ENCODE measurements at regions not wholly inside any gene's neighbourhood (a gene's known extent, or its start where the extent isn't known, plus 50 kb on each side); places are given as distances from the start of the nearest gene placed in this dataset.

DNA sequence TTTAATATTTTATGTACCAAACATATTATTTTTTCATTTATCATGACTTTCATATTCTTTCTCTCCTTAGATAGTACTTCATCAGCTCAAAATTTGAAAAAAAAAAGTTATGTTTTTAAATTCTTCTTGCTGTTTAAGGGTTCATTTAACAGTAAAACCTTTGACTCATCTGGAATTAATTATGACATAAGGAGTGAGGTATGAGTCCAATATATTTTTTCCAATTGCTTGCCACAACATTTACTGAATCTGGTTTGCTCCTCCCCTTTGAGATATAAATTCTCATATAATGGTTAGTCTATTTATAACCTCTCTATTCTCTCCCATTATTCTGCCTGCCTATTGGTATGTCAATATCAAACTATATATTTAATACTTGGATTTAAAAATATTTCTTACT, 387.8 kb downstream of the TUSC7 start:
- peaks cover 2% of the 10 kb centered on the region for H3K9me3 Mint-ChIP-seq
- no peaks in the 10 kb centered on the region for H3K27me3 ChIP-seq (ENCODE audit: control insufficient read depth in 1 of 2, insufficient read depth in 2 of 2, low read length in 2 of 2)
- no peak overlapping the region for H3K27ac ChIP-seq (ENCODE audit: low read depth in 1 of 2, low read length in 2 of 2)
- POLR2A ChIA-PET, result no interaction called here
- intact Hi-C loops (cut with DNase I, micrococcal nuclease), result no loop called here
- no peak overlapping the region for H3K27ac Mint-ChIP-seq
- DNase-seq, result no peak
- no peaks in the 10 kb centered on the region for H3K36me3 ChIP-seq (ENCODE audit: insufficient read depth, low read length)
- H3K4me1 ChIP-seq (ENCODE audit: insufficient read depth, low read length), result no peaks in the 10 kb centered on the region
- H3K4me3 Mint-ChIP-seq, result no peak overlapping the region
- no peak for ATAC-seq (ENCODE audit: poor library complexity)
- H3K27me3 Mint-ChIP-seq, result no peaks in the 10 kb centered on the region
- no peak overlapping the region for H3K4me3 ChIP-seq (ENCODE audit: low read length)
- H3K36me3 Mint-ChIP-seq (ENCODE audit: low read depth), result no peaks in the 10 kb centered on the region
- CTCF ChIA-PET, result interaction anchor here (0.6 kb wide), 1 partner anchor 1682 kb away, joined by 3 read pairs; no protein-coding TSS in a partner anchor
- TF ChIP-seq, protein P1, sequence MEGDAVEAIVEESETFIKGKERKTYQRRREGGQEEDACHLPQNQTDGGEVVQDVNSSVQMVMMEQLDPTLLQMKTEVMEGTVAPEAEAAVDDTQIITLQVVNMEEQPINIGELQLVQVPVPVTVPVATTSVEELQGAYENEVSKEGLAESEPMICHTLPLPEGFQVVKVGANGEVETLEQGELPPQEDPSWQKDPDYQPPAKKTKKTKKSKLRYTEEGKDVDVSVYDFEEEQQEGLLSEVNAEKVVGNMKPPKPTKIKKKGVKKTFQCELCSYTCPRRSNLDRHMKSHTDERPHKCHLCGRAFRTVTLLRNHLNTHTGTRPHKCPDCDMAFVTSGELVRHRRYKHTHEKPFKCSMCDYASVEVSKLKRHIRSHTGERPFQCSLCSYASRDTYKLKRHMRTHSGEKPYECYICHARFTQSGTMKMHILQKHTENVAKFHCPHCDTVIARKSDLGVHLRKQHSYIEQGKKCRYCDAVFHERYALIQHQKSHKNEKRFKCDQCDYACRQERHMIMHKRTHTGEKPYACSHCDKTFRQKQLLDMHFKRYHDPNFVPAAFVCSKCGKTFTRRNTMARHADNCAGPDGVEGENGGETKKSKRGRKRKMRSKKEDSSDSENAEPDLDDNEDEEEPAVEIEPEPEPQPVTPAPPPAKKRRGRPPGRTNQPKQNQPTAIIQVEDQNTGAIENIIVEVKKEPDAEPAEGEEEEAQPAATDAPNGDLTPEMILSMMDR (IDR thresholded peaks at IDR 0.05), result no peak
- H3K9me3 ChIP-seq (ENCODE audit: control insufficient read depth in 1 of 2, insufficient read depth in 1 of 2, low read length in 2 of 2), result peaks cover 0 to 4% of the 10 kb centered on the region in 2 experiments
- no peaks in the 10 kb centered on the region for H3K4me1 Mint-ChIP-seq (ENCODE audit: low read depth)

DNA sequence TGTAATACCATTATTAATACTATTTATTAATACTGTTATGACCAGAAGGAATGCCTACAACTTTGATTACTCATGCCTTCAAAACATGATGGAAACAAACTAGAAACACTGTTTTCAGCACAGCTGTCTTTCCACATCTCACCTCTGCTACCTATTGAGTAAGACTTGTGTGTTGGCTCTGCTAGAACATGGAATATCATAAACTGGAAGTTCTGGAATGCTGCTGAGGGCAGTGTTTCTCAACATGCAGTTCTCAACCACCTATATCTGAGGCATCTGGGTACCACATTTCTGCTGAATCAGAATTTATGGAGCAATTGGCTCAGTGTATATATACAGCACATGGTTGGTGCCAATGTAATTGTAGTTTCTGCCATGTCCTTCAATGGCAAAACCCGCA, 392.1 kb downstream of the TUSC7 start:
- no peaks in the 10 kb centered on the region for H3K36me3 Mint-ChIP-seq (ENCODE audit: low read depth)
- no peak for ATAC-seq (ENCODE audit: poor library complexity)
- ChIA-PET CTCF (no interaction called here), POLR2A (no interaction called here)
- Histone ChIP-seq H3K9me3 (ENCODE audit: control insufficient read depth in 1 of 2, insufficient read depth in 1 of 2, low read length in 2 of 2) (peaks cover 0 to 4% of the 10 kb centered on the region in 2 experiments), H3K27me3 (ENCODE audit: control insufficient read depth in 1 of 2, insufficient read depth in 2 of 2, low read length in 2 of 2) (no peaks in the 10 kb centered on the region), H3K27ac (ENCODE audit: low read depth in 1 of 2, low read length in 2 of 2) (no peak overlapping the region), H3K36me3 (ENCODE audit: insufficient read depth, low read length) (no peaks in the 10 kb centered on the region), H3K4me3 (ENCODE audit: low read length) (no peak overlapping the region), H3K4me1 (ENCODE audit: insufficient read depth, low read length) (no peaks in the 10 kb centered on the region)
- no peak for DNase-seq
- H3K4me3 Mint-ChIP-seq, result no peak overlapping the region
- TF ChIP-seq, protein P1 (IDR thresholded peaks at IDR 0.05), result no peak
- intact Hi-C loops (cut with DNase I, micrococcal nuclease), result no loop called here
- no peaks in the 10 kb centered on the region for H3K27me3 Mint-ChIP-seq
- H3K27ac Mint-ChIP-seq, result no peak overlapping the region
- peaks cover 5% of the 10 kb centered on the region for H3K9me3 Mint-ChIP-seq
- H3K4me1 Mint-ChIP-seq (ENCODE audit: low read depth), result no peaks in the 10 kb centered on the region

DNA sequence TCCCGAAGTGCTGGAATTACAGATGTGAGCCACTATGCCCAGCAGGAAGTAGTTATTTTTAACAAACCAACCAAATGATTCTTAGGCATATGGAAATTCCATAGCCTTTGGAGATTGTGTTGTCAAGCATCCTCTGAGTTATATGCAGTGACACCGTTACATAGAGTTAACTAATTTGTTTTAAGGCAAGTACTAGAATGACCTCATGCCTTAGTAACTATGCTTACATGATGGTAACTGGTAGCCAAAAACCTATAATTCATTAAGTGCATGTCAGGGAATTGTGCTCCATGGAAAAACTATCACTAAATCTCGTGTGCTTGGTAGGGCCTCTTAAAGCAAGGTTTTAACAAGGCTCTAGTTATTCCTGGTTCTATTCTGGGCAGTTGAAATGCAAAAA, 392.8 kb downstream of the TUSC7 start:
- Histone ChIP-seq H3K4me1 (ENCODE audit: insufficient read depth, low read length) (no peaks in the 10 kb centered on the region), H3K27me3 (ENCODE audit: control insufficient read depth in 1 of 2, insufficient read depth in 2 of 2, low read length in 2 of 2) (no peaks in the 10 kb centered on the region), H3K4me3 (ENCODE audit: low read length) (no peak overlapping the region), H3K27ac (ENCODE audit: low read depth in 1 of 2, low read length in 2 of 2) (no peak overlapping the region), H3K36me3 (ENCODE audit: insufficient read depth, low read length) (no peaks in the 10 kb centered on the region), H3K9me3 (ENCODE audit: control insufficient read depth in 1 of 2, insufficient read depth in 1 of 2, low read length in 2 of 2) (peaks cover 0 to 4% of the 10 kb centered on the region in 2 experiments)
- DNase-seq, result no peak
- peaks cover 5% of the 10 kb centered on the region for H3K9me3 Mint-ChIP-seq
- ChIA-PET CTCF (no interaction called here), POLR2A (no interaction called here)
- H3K27me3 Mint-ChIP-seq, result no peaks in the 10 kb centered on the region
- intact Hi-C loops (cut with DNase I, micrococcal nuclease), result no loop called here
- H3K4me3 Mint-ChIP-seq, result no peak overlapping the region
- H3K36me3 Mint-ChIP-seq (ENCODE audit: low read depth), result no peaks in the 10 kb centered on the region
- no peak for ATAC-seq (ENCODE audit: poor library complexity)
- no peak overlapping the region for H3K27ac Mint-ChIP-seq
- no peaks in the 10 kb centered on the region for H3K4me1 Mint-ChIP-seq (ENCODE audit: low read depth)
- TF ChIP-seq, protein P1 (IDR thresholded peaks at IDR 0.05), result no peak

Data from CD4-positive, alpha-beta T cell (primary cell).